Tibial nerve (tissue), 4 donors: ENCODE measurements at regions not wholly inside any gene's neighbourhood (a gene's known extent, or its start where the extent isn't known, plus 50 kb on each side); places are given as distances from the start of the nearest gene placed in this dataset.
"Not testable (repeated sequence)": the region's sequence is repeated elsewhere in the genome, so short reads cannot be mapped to it uniquely, and the experiment has no call there.

Experiments used
- DNase-seq, 2 donors: peaks; one replicate each; pipeline ENCODE4 v3.0.0-alpha.2; 2019; ENCODE audit warnings: low spot score in 2 of 2
- H3K27ac ChIP-seq, 4 donors: fragments of 200-600 bp; sonication (generic) in 3 of 4; one replicate each; pipeline ENCODE4 v1.5.1; 2017 to 2019; ENCODE audit warnings: mild to moderate bottlenecking in 1 of 4
- H3K27me3 ChIP-seq, 2 donors: fragments of 200-600 bp; sonication (generic) in 1 of 2; one replicate each; pipeline versions ENCODE4 v1.5.1 to v1.6.0; 2017 to 2019
- H3K36me3 ChIP-seq, 3 donors: fragments of 200-600 bp; sonication (generic); one replicate each; pipeline ENCODE4 v1.5.1; 2018 to 2019
- H3K4me1 ChIP-seq, 4 donors: fragments of 200-600 bp; sonication (generic) in 3 of 4; one replicate each; pipeline ENCODE4 v1.5.1; 2017 to 2019
- H3K4me3 ChIP-seq, 4 donors: fragments of 200-600 bp; sonication (generic) in 3 of 4; one replicate each; pipeline ENCODE4 v1.5.1; 2017 to 2019; ENCODE audit warnings: mild to moderate bottlenecking in 1 of 4, moderate library complexity in 1 of 4
- H3K9me3 ChIP-seq, 4 donors: fragments of 200-600 bp; sonication (generic) in 3 of 4; one replicate each; pipeline ENCODE4 v1.5.1; 2017 to 2019
- CTCF ChIP-seq, 5 experiments: fragments of 200-600 bp in 3 of 5; fragments of 450-650 bp in 2 of 5; sonication (generic) in 3 of 5; IDR thresholded peaks; one replicate each; pipeline ENCODE4 v1.5.1; 2016 to 2019; ENCODE audit warnings: antibody characterized with exemption in 5 of 5, mild to moderate bottlenecking in 3 of 5, moderate library complexity in 2 of 5
- EP300 ChIP-seq, 2 donors: sonication (generic); formaldehyde crosslinking; IDR thresholded peaks; one replicate each; pipeline ENCODE4 v1.6.1; 2017; ENCODE audit warnings: antibody characterized with exemption in 2 of 2, mild to moderate bottlenecking in 1 of 2
- POLR2A ChIP-seq, 2 donors: fragments of 450-650 bp; IDR thresholded peaks; one replicate each; pipeline ENCODE4 v1.6.1; 2017; ENCODE audit warnings: antibody characterized with exemption in 2 of 2, mild to moderate bottlenecking in 2 of 2, moderate library complexity in 2 of 2
- WGBS, 2 donors: methylation state at CpG; one replicate each; pipeline ENCODE4 v1.1.5; 2018; 5-methylcytosine and 5-hydroxymethylcytosine counted together

- DNase-seq = no peak
- no peaks in the 10 kb centered on the region for H3K36me3 ChIP-seq
- H3K27me3 ChIP-seq = no peaks in the 10 kb centered on the region
- no peak overlapping the region for H3K4me3 ChIP-seq
- H3K27ac ChIP-seq = no peak overlapping the region
- 92 to 94% methylated on average over 3 of the region's 3 CpGs for WGBS, 2 donors
- H3K9me3 ChIP-seq = peaks cover 0 to 5% (median 0%) of the 10 kb centered on the region in 4 donors
- TF ChIP-seq CTCF (IDR thresholded peaks at IDR 0.05) (no peak), POLR2A (IDR thresholded peaks at IDR 0.05) (no peak), EP300 (IDR thresholded peaks at IDR 0.05) (no peak)
- no peaks in the 10 kb centered on the region for H3K4me1 ChIP-seq
Measured at GRCh38 chr4:149048451-149049143, 606.4 kb upstream of the NR3C2 start.

DNA sequence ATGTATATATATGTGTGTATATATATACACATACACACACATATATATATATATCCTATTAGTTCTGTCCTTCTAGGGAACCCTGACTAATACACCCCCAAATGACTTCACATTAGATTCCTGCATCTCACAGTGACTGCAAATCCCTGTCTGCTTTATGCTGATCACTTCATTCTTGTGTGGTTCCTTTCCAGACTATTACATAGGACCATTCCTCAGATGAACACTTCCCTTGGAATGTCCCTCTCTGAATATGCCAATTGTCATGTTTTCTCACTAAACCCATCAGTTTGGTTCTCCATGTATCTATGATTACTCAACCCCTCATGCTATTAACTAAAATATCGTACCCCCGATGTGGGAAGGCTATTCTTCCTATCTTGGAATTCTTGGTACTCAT lies 605.2 kb upstream of the NR3C2 start:
- TF ChIP-seq CTCF (IDR thresholded peaks at IDR 0.05) (no peak), EP300 (IDR thresholded peaks at IDR 0.05) (no peak), POLR2A (IDR thresholded peaks at IDR 0.05) (no peak)
- no peak for DNase-seq
- Histone ChIP-seq H3K9me3 (peaks cover 0 to 15% (median 0%) of the 10 kb centered on the region in 4 donors), H3K4me1 (no peaks in the 10 kb centered on the region), H3K36me3 (no peaks in the 10 kb centered on the region), H3K27ac (no peak overlapping the region), H3K27me3 (no peaks in the 10 kb centered on the region), H3K4me3 (no peak overlapping the region)
- WGBS, 2 donors = 75 to 89% methylated on average over 2 of the region's 2 CpGs

GRCh38 chr4:149045731-149046130 lies 603.5 kb upstream of the NR3C2 start:
- H3K9me3 ChIP-seq = peaks cover 0 to 19% (median 0%) of the 10 kb centered on the region in 4 donors
- TF ChIP-seq POLR2A (IDR thresholded peaks at IDR 0.05) (no peak), EP300 (IDR thresholded peaks at IDR 0.05) (no peak), CTCF (IDR thresholded peaks at IDR 0.05) (no peak)
- H3K27ac ChIP-seq = no peak overlapping the region
- H3K4me1 ChIP-seq = no peaks in the 10 kb centered on the region
- no peaks in the 10 kb centered on the region for H3K27me3 ChIP-seq
- WGBS, 2 donors = 81 to 87% methylated on average over 3 of the region's 3 CpGs
- no peak for DNase-seq
- H3K36me3 ChIP-seq = no peaks in the 10 kb centered on the region
- no peak overlapping the region for H3K4me3 ChIP-seq

DNA sequence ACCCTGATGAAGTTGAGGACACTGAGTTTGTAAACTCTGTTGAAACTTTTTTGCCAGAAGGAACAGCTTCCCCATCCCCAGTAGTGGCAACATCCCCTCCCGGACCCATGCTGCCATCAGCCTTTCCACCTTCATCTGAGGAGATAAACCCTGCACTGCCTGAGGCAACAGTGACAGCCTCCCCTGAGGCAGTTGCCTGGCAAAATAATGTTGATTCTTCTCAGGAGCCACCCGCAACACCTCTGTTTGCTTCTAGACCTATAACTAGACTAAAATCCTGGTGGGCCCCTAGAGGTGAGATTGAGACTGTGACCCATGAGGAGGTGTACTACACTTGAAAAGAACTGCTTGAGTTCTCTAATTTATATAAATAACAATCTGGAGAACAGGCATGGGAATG lies 597.6 kb upstream of the NR3C2 start:
- DNase-seq, H3K4me1 ChIP-seq, H3K27ac ChIP-seq, H3K27me3 ChIP-seq, H3K4me3 ChIP-seq, H3K36me3 ChIP-seq: not testable (repeated sequence)
- H3K9me3 ChIP-seq = peaks cover 0 to 29% (median 0%) of the 10 kb centered on the region in 4 donors
- WGBS, 2 donors = 97 to 100% methylated on average over 2 of the region's 2 CpGs

DNA sequence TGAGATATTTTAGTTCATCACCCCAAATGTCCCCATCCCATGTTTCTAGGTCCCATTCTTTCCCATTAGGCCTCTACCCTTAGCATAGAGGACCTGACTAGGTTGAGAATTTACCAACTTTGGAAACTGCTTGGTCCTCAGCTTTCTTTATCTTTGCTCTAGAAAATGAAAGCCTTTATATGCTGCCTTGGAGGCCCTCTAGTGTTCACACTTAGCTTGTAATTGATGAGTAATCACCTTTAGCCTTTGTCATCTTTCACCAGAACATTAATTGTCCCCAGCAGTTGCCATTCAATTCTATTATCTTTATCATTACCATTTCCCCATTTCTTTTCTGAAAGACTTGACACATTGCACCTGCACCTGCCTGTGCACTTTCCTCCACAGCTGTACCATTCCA lies 589.2 kb upstream of the NR3C2 start:
- H3K36me3 ChIP-seq = no peaks in the 10 kb centered on the region
- no peak for TF ChIP-seq POLR2A (IDR thresholded peaks at IDR 0.05)
- peak in 3 of 5 experiments; percentile 5 to 18 (median 11) for TF ChIP-seq CTCF (IDR thresholded peaks at IDR 0.05)
- H3K4me1 ChIP-seq = no peaks in the 10 kb centered on the region
- H3K4me3 ChIP-seq = no peak overlapping the region
- no peaks in the 10 kb centered on the region for H3K27me3 ChIP-seq
- H3K27ac ChIP-seq = no peak overlapping the region
- DNase-seq = no peak
- H3K9me3 ChIP-seq = no peaks in the 10 kb centered on the region
